ENCODE measurements at regions not wholly inside any gene's neighbourhood (a gene's known extent, or its start where the extent isn't known, plus 50 kb on each side); places are given as distances from the start of the nearest gene placed in this dataset.

GRCh38 chr3:20945892-20946291 is 759.9 kb upstream of the SGO1 start (continued):
- TF ChIP-seq, protein P1, sequence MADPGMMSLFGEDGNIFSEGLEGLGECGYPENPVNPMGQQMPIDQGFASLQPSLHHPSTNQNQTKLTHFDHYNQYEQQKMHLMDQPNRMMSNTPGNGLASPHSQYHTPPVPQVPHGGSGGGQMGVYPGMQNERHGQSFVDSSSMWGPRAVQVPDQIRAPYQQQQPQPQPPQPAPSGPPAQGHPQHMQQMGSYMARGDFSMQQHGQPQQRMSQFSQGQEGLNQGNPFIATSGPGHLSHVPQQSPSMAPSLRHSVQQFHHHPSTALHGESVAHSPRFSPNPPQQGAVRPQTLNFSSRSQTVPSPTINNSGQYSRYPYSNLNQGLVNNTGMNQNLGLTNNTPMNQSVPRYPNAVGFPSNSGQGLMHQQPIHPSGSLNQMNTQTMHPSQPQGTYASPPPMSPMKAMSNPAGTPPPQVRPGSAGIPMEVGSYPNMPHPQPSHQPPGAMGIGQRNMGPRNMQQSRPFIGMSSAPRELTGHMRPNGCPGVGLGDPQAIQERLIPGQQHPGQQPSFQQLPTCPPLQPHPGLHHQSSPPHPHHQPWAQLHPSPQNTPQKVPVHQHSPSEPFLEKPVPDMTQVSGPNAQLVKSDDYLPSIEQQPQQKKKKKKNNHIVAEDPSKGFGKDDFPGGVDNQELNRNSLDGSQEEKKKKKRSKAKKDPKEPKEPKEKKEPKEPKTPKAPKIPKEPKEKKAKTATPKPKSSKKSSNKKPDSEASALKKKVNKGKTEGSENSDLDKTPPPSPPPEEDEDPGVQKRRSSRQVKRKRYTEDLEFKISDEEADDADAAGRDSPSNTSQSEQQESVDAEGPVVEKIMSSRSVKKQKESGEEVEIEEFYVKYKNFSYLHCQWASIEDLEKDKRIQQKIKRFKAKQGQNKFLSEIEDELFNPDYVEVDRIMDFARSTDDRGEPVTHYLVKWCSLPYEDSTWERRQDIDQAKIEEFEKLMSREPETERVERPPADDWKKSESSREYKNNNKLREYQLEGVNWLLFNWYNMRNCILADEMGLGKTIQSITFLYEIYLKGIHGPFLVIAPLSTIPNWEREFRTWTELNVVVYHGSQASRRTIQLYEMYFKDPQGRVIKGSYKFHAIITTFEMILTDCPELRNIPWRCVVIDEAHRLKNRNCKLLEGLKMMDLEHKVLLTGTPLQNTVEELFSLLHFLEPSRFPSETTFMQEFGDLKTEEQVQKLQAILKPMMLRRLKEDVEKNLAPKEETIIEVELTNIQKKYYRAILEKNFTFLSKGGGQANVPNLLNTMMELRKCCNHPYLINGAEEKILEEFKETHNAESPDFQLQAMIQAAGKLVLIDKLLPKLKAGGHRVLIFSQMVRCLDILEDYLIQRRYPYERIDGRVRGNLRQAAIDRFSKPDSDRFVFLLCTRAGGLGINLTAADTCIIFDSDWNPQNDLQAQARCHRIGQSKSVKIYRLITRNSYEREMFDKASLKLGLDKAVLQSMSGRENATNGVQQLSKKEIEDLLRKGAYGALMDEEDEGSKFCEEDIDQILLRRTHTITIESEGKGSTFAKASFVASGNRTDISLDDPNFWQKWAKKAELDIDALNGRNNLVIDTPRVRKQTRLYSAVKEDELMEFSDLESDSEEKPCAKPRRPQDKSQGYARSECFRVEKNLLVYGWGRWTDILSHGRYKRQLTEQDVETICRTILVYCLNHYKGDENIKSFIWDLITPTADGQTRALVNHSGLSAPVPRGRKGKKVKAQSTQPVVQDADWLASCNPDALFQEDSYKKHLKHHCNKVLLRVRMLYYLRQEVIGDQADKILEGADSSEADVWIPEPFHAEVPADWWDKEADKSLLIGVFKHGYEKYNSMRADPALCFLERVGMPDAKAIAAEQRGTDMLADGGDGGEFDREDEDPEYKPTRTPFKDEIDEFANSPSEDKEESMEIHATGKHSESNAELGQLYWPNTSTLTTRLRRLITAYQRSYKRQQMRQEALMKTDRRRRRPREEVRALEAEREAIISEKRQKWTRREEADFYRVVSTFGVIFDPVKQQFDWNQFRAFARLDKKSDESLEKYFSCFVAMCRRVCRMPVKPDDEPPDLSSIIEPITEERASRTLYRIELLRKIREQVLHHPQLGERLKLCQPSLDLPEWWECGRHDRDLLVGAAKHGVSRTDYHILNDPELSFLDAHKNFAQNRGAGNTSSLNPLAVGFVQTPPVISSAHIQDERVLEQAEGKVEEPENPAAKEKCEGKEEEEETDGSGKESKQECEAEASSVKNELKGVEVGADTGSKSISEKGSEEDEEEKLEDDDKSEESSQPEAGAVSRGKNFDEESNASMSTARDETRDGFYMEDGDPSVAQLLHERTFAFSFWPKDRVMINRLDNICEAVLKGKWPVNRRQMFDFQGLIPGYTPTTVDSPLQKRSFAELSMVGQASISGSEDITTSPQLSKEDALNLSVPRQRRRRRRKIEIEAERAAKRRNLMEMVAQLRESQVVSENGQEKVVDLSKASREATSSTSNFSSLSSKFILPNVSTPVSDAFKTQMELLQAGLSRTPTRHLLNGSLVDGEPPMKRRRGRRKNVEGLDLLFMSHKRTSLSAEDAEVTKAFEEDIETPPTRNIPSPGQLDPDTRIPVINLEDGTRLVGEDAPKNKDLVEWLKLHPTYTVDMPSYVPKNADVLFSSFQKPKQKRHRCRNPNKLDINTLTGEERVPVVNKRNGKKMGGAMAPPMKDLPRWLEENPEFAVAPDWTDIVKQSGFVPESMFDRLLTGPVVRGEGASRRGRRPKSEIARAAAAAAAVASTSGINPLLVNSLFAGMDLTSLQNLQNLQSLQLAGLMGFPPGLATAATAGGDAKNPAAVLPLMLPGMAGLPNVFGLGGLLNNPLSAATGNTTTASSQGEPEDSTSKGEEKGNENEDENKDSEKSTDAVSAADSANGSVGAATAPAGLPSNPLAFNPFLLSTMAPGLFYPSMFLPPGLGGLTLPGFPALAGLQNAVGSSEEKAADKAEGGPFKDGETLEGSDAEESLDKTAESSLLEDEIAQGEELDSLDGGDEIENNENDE (IDR thresholded peaks at IDR 0.05; ENCODE audit: insufficient replicate concordance, low read length), result no peak
- no peak for TF ChIP-seq EZH2 (IDR thresholded peaks at IDR 0.05; ENCODE audit: low read depth, low read length, severe bottlenecking)
- TF ChIP-seq CBX5 (IDR thresholded peaks at IDR 0.05; ENCODE audit: low read depth, low read length), result no peak
- TF ChIP-seq GTF2F1 (IDR thresholded peaks at IDR 0.05; ENCODE audit: borderline replicate concordance, low read depth, low read length), result no peak
- TF ChIP-seq CHD1 (IDR thresholded peaks at IDR 0.05; ENCODE audit: low read depth, low read length), result no peak
- no peak for TF ChIP-seq RNF2 (IDR thresholded peaks at IDR 0.05; ENCODE audit: borderline replicate concordance, low read depth, low read length, missing control alignments, poor library complexity, severe bottlenecking)
- no peak for TF ChIP-seq EP300 (IDR thresholded peaks at IDR 0.05; ENCODE audit: borderline replicate concordance in 1 of 2, low read depth in 2 of 2, low read length in 2 of 2)
- TF ChIP-seq ATF2 (IDR thresholded peaks at IDR 0.05; ENCODE audit: low read length), result no peak
- TF ChIP-seq POLR2A (IDR thresholded peaks at IDR 0.05; ENCODE audit: control extremely low read depth in 1 of 2, low read depth in 2 of 2, low read length in 2 of 2), result no peak
- TF ChIP-seq CREB1 (IDR thresholded peaks at IDR 0.05), result no peak
